ENCODE measurements at regions not wholly inside any gene's neighbourhood (a gene's known extent, or its start where the extent isn't known, plus 50 kb on each side); places are given as distances from the start of the nearest gene placed in this dataset.

DNA sequence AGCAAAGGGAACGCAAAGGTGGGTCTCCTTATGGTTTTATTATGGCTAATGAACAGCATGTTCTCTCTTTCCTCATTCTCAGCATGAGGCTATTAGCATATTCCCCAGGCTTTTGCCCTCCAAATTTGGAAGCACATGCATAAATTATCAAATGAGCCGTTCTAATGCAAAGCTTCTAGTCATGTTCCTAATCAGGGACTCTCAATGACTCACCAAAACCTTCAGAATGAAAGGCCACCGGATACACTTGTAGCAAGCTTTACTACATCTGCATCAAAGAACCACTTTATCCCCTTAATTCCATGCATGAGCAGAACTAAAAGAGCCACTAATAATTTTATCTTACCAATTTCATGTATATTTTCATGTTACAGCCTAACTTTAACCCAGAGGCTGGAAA is 310.5 kb downstream of the LRATD1 start:
- Histone ChIP-seq H3K27me3 (ENCODE audit: insufficient read depth, low read length) (no peaks in the 10 kb centered on the region), H3K4me1 (ENCODE audit: insufficient read depth, low read length) (no peaks in the 10 kb centered on the region), H3K27ac (ENCODE audit: low read depth, low read length) (no peak overlapping the region), H3K36me3 (ENCODE audit: insufficient read depth, low read length) (no peaks in the 10 kb centered on the region), H3K4me3 (ENCODE audit: low read length) (no peak overlapping the region), H3K9me3 (ENCODE audit: insufficient read depth, low read depth, low read length) (no peaks in the 10 kb centered on the region), H3K9ac (ENCODE audit: low read depth, low read length) (no peak overlapping the region)
- 76% methylated on average over 3 of the region's 3 CpGs for WGBS

DNA sequence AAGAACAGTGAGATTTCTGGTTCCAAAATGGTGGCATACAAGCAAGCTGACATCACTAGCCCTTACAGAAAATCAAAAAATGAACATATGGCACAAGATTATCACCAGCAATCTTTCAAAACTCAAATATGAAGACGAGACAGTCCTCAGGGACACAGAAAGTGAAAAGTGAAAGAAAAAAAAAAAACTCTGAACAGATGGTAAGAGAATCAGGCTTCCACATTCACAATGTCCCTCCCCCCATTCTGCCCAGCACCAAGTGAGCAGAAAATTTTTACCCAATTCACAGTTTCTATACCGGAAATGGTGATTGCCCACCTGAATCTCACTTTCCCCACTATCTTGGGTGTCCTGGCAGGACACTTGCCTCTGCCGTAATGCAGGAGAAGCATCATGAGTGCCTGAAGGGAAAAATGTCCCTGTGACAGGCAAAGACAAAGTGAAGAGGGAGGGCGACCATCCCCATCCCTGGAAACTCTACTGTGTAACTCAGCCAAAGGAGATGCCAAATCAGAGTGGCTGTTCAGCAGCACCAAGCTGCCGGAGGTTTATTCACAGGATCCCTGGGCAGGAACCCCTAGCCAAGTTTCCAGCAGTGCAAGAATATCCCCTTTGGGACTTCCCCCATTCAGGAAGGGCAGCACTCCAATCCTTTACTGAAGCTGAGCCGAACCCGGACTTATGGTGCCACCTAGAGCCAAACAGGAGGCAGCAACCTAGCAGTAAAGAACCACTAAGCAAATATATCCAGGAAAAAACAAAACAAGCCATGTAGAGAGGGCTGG is 312.2 kb downstream of the LRATD1 start:
- H3K4me1 ChIP-seq (ENCODE audit: insufficient read depth, low read length): no peaks in the 10 kb centered on the region
- no peak overlapping the region for H3K27ac ChIP-seq (ENCODE audit: low read depth, low read length)
- no peaks in the 10 kb centered on the region for H3K36me3 ChIP-seq (ENCODE audit: insufficient read depth, low read length)
- no peaks in the 10 kb centered on the region for H3K27me3 ChIP-seq (ENCODE audit: insufficient read depth, low read length)
- H3K9ac ChIP-seq (ENCODE audit: low read depth, low read length): no peak overlapping the region
- H3K9me3 ChIP-seq (ENCODE audit: insufficient read depth, low read depth, low read length): no peaks in the 10 kb centered on the region
- H3K4me3 ChIP-seq (ENCODE audit: low read length): no peak overlapping the region
- WGBS: 59% methylated on average over 6 of the region's 7 CpGs

DNA sequence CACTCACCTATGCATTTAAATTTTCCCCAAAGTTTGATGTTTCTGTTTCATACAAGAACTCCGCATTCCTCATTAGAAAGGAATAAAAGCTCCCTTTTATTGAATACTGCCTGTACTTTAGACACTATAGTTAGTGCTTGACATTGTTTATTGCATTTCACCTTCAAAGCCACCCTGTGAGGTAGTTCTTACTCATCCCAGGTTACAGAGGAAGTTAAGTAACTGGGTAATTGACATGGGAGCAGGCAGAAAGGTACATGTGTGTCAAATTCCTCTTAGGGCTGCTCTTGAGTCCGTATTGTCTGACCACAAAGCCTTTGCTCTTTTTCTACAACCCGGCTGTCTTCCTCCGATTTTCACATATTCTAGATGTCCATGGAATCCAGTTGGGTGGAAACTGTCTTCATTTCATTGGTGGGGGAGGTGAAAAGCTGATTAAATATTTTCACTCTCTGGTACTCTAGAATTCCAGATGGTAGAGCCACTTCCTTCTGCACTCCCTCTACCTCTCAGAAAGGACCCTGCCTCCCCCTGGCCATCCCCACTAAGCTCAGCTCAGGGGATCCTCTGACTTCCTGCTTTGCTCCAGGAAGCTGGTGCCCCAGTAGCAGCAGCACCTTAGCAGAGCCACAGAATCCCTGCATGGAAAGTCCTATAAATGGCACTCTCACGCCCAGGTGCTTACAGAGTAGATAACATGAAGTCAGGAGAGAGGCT is 319.2 kb downstream of the LRATD1 start:
- WGBS: 92% methylated on average over 5 of the region's 5 CpGs
- no peak overlapping the region for H3K27ac ChIP-seq (ENCODE audit: low read depth, low read length)
- no peak overlapping the region for H3K9ac ChIP-seq (ENCODE audit: low read depth, low read length)
- H3K27me3 ChIP-seq (ENCODE audit: insufficient read depth, low read length): no peaks in the 10 kb centered on the region
- H3K9me3 ChIP-seq (ENCODE audit: insufficient read depth, low read depth, low read length): no peaks in the 10 kb centered on the region
- H3K36me3 ChIP-seq (ENCODE audit: insufficient read depth, low read length): no peaks in the 10 kb centered on the region
- H3K4me1 ChIP-seq (ENCODE audit: insufficient read depth, low read length): no peaks in the 10 kb centered on the region
- H3K4me3 ChIP-seq (ENCODE audit: low read length): no peak overlapping the region

GRCh38 chr2:14952400-14952963 is 320.0 kb downstream of the LRATD1 start:
- Histone ChIP-seq H3K36me3 (ENCODE audit: insufficient read depth, low read length) (no peaks in the 10 kb centered on the region), H3K9ac (ENCODE audit: low read depth, low read length) (no peak overlapping the region), H3K9me3 (ENCODE audit: insufficient read depth, low read depth, low read length) (no peaks in the 10 kb centered on the region), H3K27ac (ENCODE audit: low read depth, low read length) (no peak overlapping the region), H3K4me3 (ENCODE audit: low read length) (no peak overlapping the region), H3K4me1 (ENCODE audit: insufficient read depth, low read length) (no peaks in the 10 kb centered on the region), H3K27me3 (ENCODE audit: insufficient read depth, low read length) (no peaks in the 10 kb centered on the region)
- 93% methylated on average over 6 of the region's 6 CpGs for WGBS

DNA sequence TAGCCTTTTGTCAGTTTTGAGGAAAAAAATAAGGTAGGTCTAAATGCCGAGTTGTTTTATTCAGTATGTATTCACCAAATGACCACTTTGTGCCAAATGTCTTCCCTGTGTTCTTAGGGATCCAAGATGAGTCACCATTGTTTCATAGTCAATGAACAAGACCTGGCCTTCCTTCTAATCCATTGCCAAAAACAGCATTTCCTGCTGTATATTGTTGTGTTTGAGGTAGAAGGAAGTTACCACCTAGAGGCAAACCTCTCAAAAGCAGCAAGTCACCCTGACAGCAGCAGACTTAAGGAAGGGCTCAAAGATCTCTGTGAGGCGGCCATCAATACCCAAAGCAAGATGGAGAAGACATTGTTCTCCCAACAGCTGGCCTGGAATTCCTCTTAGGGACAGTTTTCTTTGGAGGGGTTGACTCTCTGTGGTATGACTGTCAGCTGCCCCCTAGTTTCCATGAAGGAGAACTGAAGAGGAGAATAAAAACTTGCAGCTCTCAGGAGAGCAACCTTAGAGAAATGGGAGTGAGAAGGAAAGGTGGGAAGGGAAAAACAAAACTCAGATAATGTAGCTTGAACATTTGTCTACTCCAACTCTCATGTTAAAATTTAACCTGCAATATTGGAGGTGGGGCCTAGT is 328.3 kb downstream of the LRATD1 start:
- Histone ChIP-seq H3K36me3 (ENCODE audit: insufficient read depth, low read length) (no peaks in the 10 kb centered on the region), H3K9me3 (ENCODE audit: insufficient read depth, low read depth, low read length) (no peaks in the 10 kb centered on the region), H3K4me3 (ENCODE audit: low read length) (no peak overlapping the region), H3K9ac (ENCODE audit: low read depth, low read length) (no peak overlapping the region), H3K27ac (ENCODE audit: low read depth, low read length) (no peak overlapping the region), H3K4me1 (ENCODE audit: insufficient read depth, low read length) (no peaks in the 10 kb centered on the region), H3K27me3 (ENCODE audit: insufficient read depth, low read length) (no peaks in the 10 kb centered on the region)
- WGBS: 93% methylated on average over 2 of the region's 2 CpGs

DNA sequence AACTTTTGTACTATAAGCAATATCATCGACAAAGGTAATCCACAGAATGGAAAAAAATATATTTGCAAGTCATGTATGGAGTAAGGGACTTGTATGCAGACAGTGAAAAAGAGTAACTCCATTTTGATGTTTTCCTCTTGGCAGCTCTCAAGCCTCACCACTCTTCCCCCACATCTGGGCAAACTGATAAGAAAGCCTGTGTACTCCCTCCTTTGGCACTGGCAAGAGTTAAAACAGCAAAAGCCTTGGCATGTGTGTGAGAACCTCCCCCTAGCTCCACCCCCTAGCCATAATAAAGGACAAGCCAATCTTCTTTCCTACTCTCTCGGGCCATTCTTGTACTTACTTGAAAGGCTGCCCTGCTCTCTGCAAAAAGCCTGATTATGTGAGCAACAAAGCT is 335.2 kb downstream of the LRATD1 start:
- 92% methylated on average over 2 of the region's 2 CpGs for WGBS
- H3K9me3 ChIP-seq (ENCODE audit: insufficient read depth, low read depth, low read length): no peaks in the 10 kb centered on the region
- no peak overlapping the region for H3K27ac ChIP-seq (ENCODE audit: low read depth, low read length)
- no peak overlapping the region for H3K4me3 ChIP-seq (ENCODE audit: low read length)
- no peak overlapping the region for H3K9ac ChIP-seq (ENCODE audit: low read depth, low read length)
- H3K36me3 ChIP-seq (ENCODE audit: insufficient read depth, low read length): no peaks in the 10 kb centered on the region
- no peaks in the 10 kb centered on the region for H3K27me3 ChIP-seq (ENCODE audit: insufficient read depth, low read length)
- H3K4me1 ChIP-seq (ENCODE audit: insufficient read depth, low read length): no peaks in the 10 kb centered on the region

DNA sequence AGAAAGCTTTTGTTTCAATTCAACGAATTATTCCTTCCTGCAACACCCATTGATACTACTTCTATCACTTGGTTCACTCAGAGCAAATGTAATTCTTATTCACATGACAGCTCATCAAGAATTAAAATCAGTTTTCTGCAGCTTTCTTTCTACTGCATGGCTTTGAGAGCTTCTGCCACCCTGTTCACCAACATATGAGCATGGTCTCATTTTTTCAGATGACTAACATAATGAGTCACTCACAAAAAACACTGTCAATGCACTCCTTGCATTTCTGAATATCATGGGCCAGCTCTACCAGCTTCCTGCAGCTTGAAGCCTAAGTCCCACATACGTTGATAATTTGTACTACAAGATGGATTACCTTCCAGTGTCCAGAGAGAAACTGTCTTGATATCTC is 342.9 kb downstream of the LRATD1 start:
- WGBS: 96% methylated on average over 2 of the region's 2 CpGs
- H3K27me3 ChIP-seq (ENCODE audit: insufficient read depth, low read length): no peaks in the 10 kb centered on the region
- H3K9me3 ChIP-seq (ENCODE audit: insufficient read depth, low read depth, low read length): no peaks in the 10 kb centered on the region
- no peak overlapping the region for H3K27ac ChIP-seq (ENCODE audit: low read depth, low read length)
- H3K4me3 ChIP-seq (ENCODE audit: low read length): no peak overlapping the region
- no peaks in the 10 kb centered on the region for H3K36me3 ChIP-seq (ENCODE audit: insufficient read depth, low read length)
- H3K4me1 ChIP-seq (ENCODE audit: insufficient read depth, low read length): no peaks in the 10 kb centered on the region
- no peak overlapping the region for H3K9ac ChIP-seq (ENCODE audit: low read depth, low read length)

DNA sequence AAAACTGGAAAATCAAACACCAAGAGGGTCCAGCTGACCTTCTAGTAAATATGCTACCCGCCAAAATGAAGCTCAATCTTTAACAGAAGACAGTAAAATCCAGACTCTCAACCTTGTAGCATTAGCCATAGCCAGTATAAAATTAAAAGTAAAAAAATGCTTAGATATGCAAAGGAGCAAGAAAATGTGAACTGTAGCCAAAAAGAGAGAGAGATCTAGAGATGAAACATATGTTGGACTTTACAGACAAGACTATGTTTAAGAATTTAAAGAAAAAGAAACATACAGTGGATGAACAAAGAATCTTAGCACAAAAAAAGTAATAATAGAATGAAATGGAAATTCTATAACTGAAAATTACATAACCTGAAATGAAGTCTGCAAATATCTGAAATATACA is 344.5 kb downstream of the LRATD1 start:
- no peaks in the 10 kb centered on the region for H3K9me3 ChIP-seq (ENCODE audit: insufficient read depth, low read depth, low read length)
- no peaks in the 10 kb centered on the region for H3K4me1 ChIP-seq (ENCODE audit: insufficient read depth, low read length)
- H3K9ac ChIP-seq (ENCODE audit: low read depth, low read length): no peak overlapping the region
- H3K36me3 ChIP-seq (ENCODE audit: insufficient read depth, low read length): no peaks in the 10 kb centered on the region
- H3K27ac ChIP-seq (ENCODE audit: low read depth, low read length): no peak overlapping the region
- no peak overlapping the region for H3K4me3 ChIP-seq (ENCODE audit: low read length)
- no peaks in the 10 kb centered on the region for H3K27me3 ChIP-seq (ENCODE audit: insufficient read depth, low read length)
- WGBS: 95% methylated on average over 1 of the region's 1 CpG

DNA sequence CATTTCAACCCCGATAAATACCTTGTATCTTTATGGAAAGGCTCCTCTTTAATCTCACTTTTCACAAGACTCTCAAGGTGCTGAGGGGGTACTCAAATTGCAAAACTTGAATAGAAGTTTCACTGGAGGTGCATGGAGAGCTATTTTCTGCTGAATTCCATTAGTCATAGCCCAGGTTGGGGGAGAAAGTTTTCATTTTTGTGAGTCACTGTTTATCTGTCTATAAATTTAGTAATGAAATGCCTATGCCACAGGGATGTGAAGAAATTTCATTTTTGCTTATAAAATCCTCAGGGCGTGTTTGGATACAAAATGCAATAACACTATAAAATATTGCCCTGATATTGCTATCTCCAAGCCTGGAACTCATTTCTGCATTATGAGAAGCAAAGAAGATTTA is 346.3 kb downstream of the LRATD1 start:
- no peaks in the 10 kb centered on the region for H3K27me3 ChIP-seq (ENCODE audit: insufficient read depth, low read length)
- no peaks in the 10 kb centered on the region for H3K4me1 ChIP-seq (ENCODE audit: insufficient read depth, low read length)
- H3K9me3 ChIP-seq (ENCODE audit: insufficient read depth, low read depth, low read length): no peaks in the 10 kb centered on the region
- no peak overlapping the region for H3K4me3 ChIP-seq (ENCODE audit: low read length)
- H3K9ac ChIP-seq (ENCODE audit: low read depth, low read length): no peak overlapping the region
- no peaks in the 10 kb centered on the region for H3K36me3 ChIP-seq (ENCODE audit: insufficient read depth, low read length)
- H3K27ac ChIP-seq (ENCODE audit: low read depth, low read length): no peak overlapping the region
- WGBS: 65% methylated on average over 1 of the region's 2 CpGs

DNA sequence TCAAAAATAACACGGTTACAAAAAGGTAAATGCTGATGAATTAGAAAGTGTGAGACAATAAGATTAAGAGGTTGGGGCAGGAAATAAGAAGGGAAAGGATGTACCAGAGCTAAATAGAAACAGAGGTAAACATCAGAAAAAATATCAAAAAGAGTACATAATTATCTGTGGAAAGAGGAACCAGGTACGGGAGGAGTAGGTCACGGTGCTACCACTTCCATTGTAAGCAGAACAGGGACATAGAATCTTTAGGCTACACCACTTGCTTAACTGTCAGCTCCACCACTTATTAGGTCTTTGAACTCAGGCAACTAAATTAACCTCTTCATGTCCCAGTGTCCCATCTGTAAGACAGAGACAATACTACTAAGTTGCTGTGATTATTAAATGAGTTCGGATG is 350.3 kb downstream of the LRATD1 start:
- 95% methylated on average over 4 of the region's 4 CpGs for WGBS
- Histone ChIP-seq H3K9me3 (ENCODE audit: insufficient read depth, low read depth, low read length) (no peaks in the 10 kb centered on the region), H3K9ac (ENCODE audit: low read depth, low read length) (no peak overlapping the region), H3K4me3 (ENCODE audit: low read length) (no peak overlapping the region), H3K36me3 (ENCODE audit: insufficient read depth, low read length) (no peaks in the 10 kb centered on the region), H3K27me3 (ENCODE audit: insufficient read depth, low read length) (no peaks in the 10 kb centered on the region), H3K27ac (ENCODE audit: low read depth, low read length) (no peak overlapping the region), H3K4me1 (ENCODE audit: insufficient read depth, low read length) (no peaks in the 10 kb centered on the region)

- no peak overlapping the region for H3K27ac ChIP-seq (ENCODE audit: low read depth, low read length)
- H3K9ac ChIP-seq (ENCODE audit: low read depth, low read length): no peak overlapping the region
- H3K36me3 ChIP-seq (ENCODE audit: insufficient read depth, low read length): no peaks in the 10 kb centered on the region
- no peak overlapping the region for H3K4me3 ChIP-seq (ENCODE audit: low read length)
- H3K4me1 ChIP-seq (ENCODE audit: insufficient read depth, low read length): no peaks in the 10 kb centered on the region
- no peaks in the 10 kb centered on the region for H3K27me3 ChIP-seq (ENCODE audit: insufficient read depth, low read length)
- no peaks in the 10 kb centered on the region for H3K9me3 ChIP-seq (ENCODE audit: insufficient read depth, low read depth, low read length)
Observed at GRCh38 chr2:14988600-14988999, 356.1 kb downstream of the LRATD1 start.

All from HUES64 (cell line).